GM19238 (cell line): ENCODE measurements at regions not wholly inside any gene's neighbourhood (a gene's known extent, or its start where the extent isn't known, plus 50 kb on each side); places are given as distances from the start of the nearest gene placed in this dataset.

Experiments used
- DNase-seq: peaks from one replicate; pipeline ENCODE4 v3.0.0; 2011; ENCODE audit warnings: low spot score; ENCODE audit not compliant: insufficient read length

- no peak for DNase-seq
These were observed 102.7 kb upstream of the TOP1 start for GRCh38 chr20:40925829-40926510.

GRCh38 chr20:40926928-40927327 is 101.7 kb upstream of the TOP1 start:
- no peak for DNase-seq

- no peak for DNase-seq
These were observed 98.1 kb upstream of the TOP1 start for GRCh38 chr20:40930561-40930960.

- no peak for DNase-seq
These were observed 97.1 kb upstream of the TOP1 start for GRCh38 chr20:40931410-40932044.

GRCh38 chr20:40932436-40932835 is 96.2 kb upstream of the TOP1 start:
- DNase-seq = no peak

- no peak for DNase-seq
These were observed 94.9 kb upstream of the TOP1 start for GRCh38 chr20:40933758-40934157.

GRCh38 chr20:40938020-40938419 is 90.6 kb upstream of the TOP1 start:
- no peak for DNase-seq

- no peak for DNase-seq
These were observed 89.0 kb upstream of the TOP1 start for GRCh38 chr20:40939667-40940066.

GRCh38 chr20:40941133-40941610 is 87.5 kb upstream of the TOP1 start:
- no peak for DNase-seq

GRCh38 chr20:40942006-40942405 is 86.6 kb upstream of the TOP1 start:
- DNase-seq = no peak

- no peak for DNase-seq
These were observed 85.8 kb upstream of the TOP1 start for GRCh38 chr20:40942775-40943174.

- DNase-seq = no peak
These were observed 85.0 kb upstream of the TOP1 start for GRCh38 chr20:40943591-40943990.

- DNase-seq = no peak
These were observed 83.4 kb upstream of the TOP1 start for GRCh38 chr20:40945189-40945588.

GRCh38 chr20:40945754-40946450 is 82.7 kb upstream of the TOP1 start:
- DNase-seq = no peak

- no peak for DNase-seq
These were observed 82.2 kb upstream of the TOP1 start for GRCh38 chr20:40946451-40946850.

GRCh38 chr20:40948465-40949267 is 80.0 kb upstream of the TOP1 start:
- DNase-seq = no peak

GRCh38 chr20:40949346-40949745 is 79.3 kb upstream of the TOP1 start:
- no peak for DNase-seq

GRCh38 chr20:40952136-40952535 is 76.5 kb upstream of the TOP1 start:
- no peak for DNase-seq

GRCh38 chr20:40953416-40953815 is 75.2 kb upstream of the TOP1 start:
- DNase-seq = no peak

GRCh38 chr20:40953856-40954255 is 74.8 kb upstream of the TOP1 start:
- no peak for DNase-seq

- no peak for DNase-seq
These were observed 74.0 kb upstream of the TOP1 start for GRCh38 chr20:40954521-40955165.
